ENCODE measurements at regions not wholly inside any gene's neighbourhood (a gene's known extent, or its start where the extent isn't known, plus 50 kb on each side); places are given as distances from the start of the nearest gene placed in this dataset.

DNA sequence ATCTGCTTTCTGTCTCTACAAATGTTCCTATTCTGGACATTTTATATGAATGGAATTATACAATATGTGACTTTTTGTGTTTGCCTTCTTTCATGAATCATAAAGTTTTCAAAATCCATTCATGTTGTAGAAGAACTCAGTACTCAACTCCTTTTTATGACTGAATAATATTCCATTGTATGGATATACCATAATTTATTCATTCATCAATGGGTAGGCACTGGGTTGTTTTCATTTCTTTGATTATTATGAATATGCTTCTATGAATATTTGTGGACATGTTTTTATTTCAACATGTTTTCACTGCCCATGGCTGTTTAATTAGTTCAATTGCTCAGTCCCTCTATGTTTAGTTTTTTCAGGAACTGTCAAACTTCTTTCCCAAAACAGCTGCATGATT lies 76.5 kb upstream of the GTSF1L start:
- no peak for DNase-seq (ENCODE audit: low read depth in 2 of 2)

DNA sequence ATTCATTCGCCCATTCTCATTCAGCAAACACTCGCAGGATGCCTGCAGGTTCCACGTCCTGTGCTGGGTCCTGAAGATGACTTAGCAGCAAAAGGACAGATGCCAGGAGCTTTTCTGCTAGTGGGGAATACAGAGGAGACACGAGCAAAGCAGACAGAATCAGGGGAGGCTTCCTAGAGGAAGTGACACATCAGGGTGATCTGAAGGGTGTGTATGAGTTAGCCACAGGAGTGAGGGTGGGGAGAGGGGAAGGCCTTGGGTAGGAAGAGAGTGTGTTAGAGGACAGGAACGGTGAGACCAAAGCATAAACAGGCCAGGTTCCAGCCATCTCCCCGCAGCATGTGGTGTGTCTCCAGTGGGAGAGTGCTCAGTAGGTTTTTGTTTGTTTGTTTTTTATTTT lies 73.4 kb upstream of the GTSF1L start:
- no peak for DNase-seq (ENCODE audit: low read depth in 2 of 2)

DNA sequence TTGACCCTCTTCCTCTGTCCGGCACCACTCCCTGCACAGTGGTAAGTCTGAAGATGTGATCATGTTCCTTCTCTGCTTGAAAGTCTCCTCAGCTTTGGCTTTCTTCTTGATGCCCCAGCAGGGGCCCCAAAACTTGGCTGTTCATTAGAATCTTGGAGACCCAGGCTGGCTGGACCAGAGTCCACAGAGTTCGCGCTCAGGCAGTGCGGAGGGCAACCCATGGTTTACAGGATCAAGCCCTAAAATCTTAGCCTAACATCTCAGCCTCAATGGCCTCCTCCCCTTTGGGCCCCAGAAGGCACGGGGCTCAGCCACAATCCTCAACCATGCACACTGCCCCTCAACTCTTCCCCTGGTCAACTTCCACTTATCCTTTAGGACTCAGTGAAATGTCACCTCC lies 72.9 kb upstream of the GTSF1L start:
- DNase-seq (ENCODE audit: low read depth in 2 of 2) = no peak

DNA sequence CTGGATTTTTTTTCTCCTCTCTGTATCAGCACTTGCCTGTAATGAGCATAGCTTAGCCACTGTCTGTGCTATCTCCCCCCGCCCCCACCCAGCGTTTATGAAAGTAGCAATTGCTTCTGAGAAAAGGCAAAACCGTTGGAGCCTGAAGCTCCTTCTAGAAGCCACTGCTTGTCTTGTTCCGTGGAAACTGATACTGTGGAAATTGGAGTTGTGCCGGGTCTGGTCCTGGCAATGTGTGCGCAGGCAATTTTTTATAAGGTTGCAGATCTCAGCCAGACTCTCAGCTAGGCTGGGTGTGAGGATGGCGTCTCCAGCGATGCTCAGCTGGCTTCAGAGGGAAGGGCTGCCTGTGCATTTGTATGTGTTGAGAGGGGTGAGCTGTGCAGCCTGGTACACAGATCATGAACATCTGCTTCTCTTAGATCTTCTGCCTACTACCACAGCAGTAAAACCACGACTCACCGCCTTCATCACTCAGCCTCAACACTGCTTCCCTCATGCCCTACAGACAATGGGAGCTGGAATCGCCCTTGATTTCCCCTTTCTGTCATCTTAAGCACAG lies 72.4 kb upstream of the GTSF1L start:
- no peak for DNase-seq (ENCODE audit: low read depth in 2 of 2)

DNA sequence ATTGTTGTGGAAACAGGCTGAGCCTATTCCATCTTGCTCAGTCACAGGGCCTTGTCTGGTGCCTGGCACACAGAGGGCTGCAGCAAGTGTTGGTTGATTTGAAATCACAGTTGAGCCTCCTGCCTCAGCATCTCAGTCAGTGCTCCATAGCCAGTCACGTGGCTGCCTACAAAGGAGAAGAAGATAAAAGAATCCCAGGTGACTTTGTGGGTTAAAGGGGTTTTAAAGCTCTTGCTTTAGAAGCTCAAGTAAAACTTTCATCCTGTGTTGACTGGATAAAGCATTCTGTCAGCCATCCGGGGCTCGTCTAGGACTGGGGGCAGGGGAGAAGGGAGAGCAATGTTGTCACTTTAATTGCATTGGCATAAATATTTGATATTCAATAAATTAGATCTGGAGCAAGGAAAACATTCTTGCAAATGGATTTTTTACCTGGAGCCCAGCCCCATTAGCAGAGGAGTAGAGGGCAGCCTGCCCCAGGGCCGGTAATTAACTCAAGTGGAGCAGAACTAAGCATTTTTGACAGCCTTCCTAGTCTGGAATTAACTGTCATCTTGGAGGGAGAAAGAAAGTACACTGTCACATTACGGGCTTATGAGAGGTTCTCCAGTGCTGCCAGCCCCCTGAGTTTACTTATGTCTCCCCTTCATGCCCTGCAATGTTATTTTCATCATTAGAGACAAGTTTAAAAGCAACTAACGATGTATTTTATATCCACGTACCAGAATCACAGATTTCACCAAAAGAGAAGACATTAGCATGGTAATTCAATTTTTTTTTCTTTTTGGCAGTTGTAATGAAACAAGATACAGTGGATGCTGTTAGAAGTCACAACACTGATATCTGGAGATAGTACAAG lies 71.7 kb upstream of the GTSF1L start:
- no peak for DNase-seq (ENCODE audit: low read depth in 2 of 2)

DNA sequence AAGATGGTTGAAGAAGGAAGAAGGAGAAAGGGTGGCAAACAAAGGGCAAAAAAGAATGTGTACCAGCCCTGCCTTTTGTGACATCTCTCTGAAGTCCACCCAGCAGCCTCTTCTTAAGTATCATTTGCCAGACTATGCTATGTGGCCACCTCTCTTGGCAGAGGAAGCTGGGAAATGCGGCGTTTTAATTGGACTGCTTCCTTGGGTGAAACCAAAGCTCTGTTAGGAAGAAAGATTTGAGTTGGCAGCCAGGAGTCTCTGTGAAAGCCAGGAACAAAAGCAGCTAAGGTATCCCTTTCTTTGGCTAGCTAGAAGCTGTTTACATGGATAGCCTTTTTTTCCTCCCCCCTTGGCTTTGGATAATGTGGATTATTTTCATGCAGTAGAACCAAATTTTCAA lies 67.5 kb upstream of the GTSF1L start:
- DNase-seq (ENCODE audit: low read depth in 2 of 2) = no peak

DNA sequence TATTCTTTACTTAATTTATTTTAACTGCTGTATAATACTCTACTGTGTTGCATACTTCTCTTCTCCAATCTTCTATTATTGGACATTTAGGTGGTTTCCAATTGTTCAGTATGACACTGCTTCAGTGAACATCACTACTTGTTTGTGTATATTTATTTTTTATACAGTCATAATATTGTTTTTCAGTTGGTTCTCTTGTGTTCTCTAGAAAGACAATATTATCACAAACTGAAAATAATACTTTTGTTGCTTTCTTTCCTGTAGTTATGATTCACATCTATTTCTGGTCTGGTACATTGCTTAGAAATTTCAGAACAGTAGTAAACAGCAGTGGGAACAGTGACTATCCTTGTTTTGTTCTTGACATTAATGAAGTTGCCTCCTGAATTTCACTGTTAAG lies 62.8 kb upstream of the GTSF1L start:
- DNase-seq (ENCODE audit: low read depth in 2 of 2) = no peak

DNA sequence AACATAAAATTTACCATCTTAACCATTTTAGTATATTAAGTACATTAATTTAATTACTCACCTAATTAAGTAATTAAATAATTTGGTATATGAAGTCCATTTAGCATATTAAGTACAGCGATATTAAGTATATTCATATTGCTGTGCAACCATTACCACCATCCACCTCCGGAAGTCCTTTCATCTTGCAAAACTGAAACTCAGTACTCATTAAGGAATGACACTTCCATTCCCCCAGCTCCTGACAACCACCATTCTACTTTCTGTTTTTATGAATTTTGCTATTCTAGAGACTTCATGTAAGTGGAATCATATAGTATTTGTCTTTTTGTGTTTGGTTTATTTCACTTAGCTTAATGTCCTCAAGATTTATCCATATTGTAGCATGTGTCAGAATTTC lies 61.1 kb upstream of the GTSF1L start:
- no peak for DNase-seq (ENCODE audit: low read depth in 2 of 2)

DNA sequence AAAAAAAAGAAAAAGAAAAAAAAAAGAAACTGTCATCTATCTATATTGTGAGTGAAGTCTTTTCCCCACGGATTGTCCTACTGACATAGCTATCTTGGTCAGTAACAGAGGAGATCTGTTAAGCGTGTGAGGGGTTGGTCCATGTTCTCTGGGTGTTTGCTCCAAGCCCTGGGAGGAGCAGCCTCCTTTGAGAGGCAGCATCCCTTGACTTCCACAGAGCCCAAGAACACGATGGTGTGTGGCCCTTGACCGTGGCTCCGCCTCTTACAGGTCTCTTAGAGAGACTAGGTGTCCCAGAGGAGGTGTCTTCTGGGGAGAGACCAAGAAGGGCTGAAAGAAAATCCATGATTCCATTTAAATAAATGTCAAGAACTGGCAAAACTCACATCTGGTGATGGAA lies 60.1 kb upstream of the GTSF1L start:
- DNase-seq (ENCODE audit: low read depth in 2 of 2) = no peak

DNA sequence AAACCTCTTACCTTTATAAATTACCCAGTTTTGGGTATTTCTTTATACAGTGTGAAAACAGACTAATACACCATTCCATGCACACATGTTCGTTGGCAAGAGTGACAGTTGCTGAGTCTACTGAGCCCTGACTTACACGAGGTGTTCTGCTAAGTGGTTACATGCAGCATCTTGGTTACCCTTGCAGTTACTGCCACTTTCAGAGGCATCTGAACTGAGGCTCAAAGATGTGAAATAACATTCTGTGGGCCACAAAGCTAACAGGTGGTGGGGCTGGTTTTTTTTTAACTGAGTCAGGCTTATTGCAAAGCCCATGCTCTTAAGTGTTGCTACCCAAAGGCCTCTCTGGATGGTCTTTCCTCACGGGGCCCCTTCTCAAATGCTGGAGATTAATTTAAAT lies 54.4 kb upstream of the GTSF1L start:
- DNase-seq (ENCODE audit: low read depth in 2 of 2) = no peak

DNA sequence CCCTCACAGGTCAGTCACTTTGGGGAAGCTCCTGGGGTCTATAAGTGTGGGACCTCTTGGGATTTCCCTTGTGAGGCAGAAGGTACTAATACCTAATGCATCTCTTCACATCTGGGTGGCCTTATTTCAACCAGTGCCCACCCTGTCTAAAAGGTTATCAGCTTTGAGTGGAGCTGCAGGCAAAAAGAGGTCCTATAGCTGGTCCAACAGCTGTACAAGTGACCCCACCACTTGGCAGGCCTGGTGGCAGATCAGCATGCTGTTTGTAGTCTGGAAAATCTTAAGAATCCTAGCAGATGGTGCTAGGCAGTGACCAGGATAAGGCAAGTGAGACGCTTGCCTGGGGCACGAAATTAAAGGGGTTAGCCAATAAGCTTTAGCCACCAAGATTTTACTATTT lies 51.6 kb upstream of the GTSF1L start:
- no peak for DNase-seq (ENCODE audit: low read depth in 2 of 2)

DNA sequence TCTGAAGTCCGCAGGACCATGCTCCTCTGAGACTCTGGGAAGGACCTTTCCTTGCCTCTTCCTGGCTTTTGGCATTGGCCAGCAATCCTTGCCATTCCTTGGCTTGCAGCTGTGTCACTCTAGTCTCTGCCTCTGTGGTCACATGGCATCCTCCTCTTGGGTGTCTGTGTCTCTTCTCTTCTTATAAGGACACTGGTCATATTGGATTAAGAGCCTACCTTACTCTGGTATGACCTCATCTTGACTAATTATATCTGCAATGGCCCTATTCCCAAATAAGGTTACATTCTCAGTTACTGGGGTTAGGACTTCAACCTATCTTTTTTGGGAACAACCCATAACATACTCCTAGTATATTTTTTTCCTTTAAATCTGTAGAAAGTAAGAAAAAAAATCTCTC lies 49.9 kb upstream of the GTSF1L start:
- DNase-seq (ENCODE audit: low read depth in 2 of 2) = no peak
